Activated CD4-positive, alpha-beta T cell treated with anti-CD3 and anti-CD28 coated beads, Interleukin-2, amount 50 U/mL, for 16 hours (primary cell): ENCODE measurements at regions not wholly inside any gene's neighbourhood (a gene's known extent, or its start where the extent isn't known, plus 50 kb on each side); places are given as distances from the start of the nearest gene placed in this dataset.
"Not testable (repeated sequence)": the region's sequence is repeated elsewhere in the genome, so short reads cannot be mapped to it uniquely, and the experiment has no call there.

Experiments
- DNase-seq: peaks from one replicate; pipeline ENCODE4 v3.0.0-alpha.2; 2020

GRCh38 chr2:16071039-16071864, 130.9 kb downstream of the MYCN start:
- DNase-seq: no peak

GRCh38 chr2:16070648-16070971, 130.3 kb downstream of the MYCN start:
- no peak for DNase-seq

- no peak for DNase-seq
Observed at GRCh38 chr2:16069933-16070647, 129.7 kb downstream of the MYCN start.

GRCh38 chr2:16069663-16069932, 129.2 kb downstream of the MYCN start:
- no peak for DNase-seq

- no peak for DNase-seq
Observed at GRCh38 chr2:16068552-16068940, 128.2 kb downstream of the MYCN start.

- no peak for DNase-seq
Observed at GRCh38 chr2:16067866-16068551, 127.7 kb downstream of the MYCN start.

- DNase-seq: no peak
Observed at GRCh38 chr2:16067444-16067843, 127.1 kb downstream of the MYCN start.

GRCh38 chr2:16067037-16067406, 126.7 kb downstream of the MYCN start:
- DNase-seq: no peak

GRCh38 chr2:16066261-16067036, 126.1 kb downstream of the MYCN start:
- DNase-seq: no peak

- not testable (repeated sequence) for DNase-seq
Observed at GRCh38 chr2:16065272-16066069, 125.1 kb downstream of the MYCN start.

GRCh38 chr2:16064745-16065144, 124.4 kb downstream of the MYCN start:
- DNase-seq: no peak

GRCh38 chr2:16063955-16064633, 123.7 kb downstream of the MYCN start:
- DNase-seq: no peak

- DNase-seq: no peak
Observed at GRCh38 chr2:16063251-16063850, 123.0 kb downstream of the MYCN start.

- DNase-seq: no peak
Observed at GRCh38 chr2:16062471-16063250, 122.3 kb downstream of the MYCN start.

- no peak for DNase-seq
Observed at GRCh38 chr2:16061441-16062217, 121.3 kb downstream of the MYCN start.

- DNase-seq: no peak
Observed at GRCh38 chr2:16060936-16061338, 120.6 kb downstream of the MYCN start.

GRCh38 chr2:16060125-16060935, 120.0 kb downstream of the MYCN start:
- DNase-seq: no peak

- DNase-seq: no peak
Observed at GRCh38 chr2:16059393-16060016, 119.2 kb downstream of the MYCN start.
